SK-N-SH (cell line): ENCODE measurements at regions not wholly inside any gene's neighbourhood (a gene's known extent, or its start where the extent isn't known, plus 50 kb on each side); places are given as distances from the start of the nearest gene placed in this dataset.

Source experiments
- CTCF ChIA-PET: fragments of 300-600, 350-600 bp; formaldehyde crosslinking; extraction: SDS; loops from one replicate; lab custom pipeline; 2021; lab: Yijun Ruan, JAX
- POLR2A ChIA-PET: fragments of 350-600 bp; sonication (Branson Sonifier 250); formaldehyde crosslinking; extraction: SDS; loops from one replicate; lab custom pipeline; 2020; ENCODE audit warnings: antibody characterized with exemption, inconsistent platforms; lab: Yijun Ruan, JAX
- DNase-seq: peaks from one replicate; pipeline ENCODE4 v3.0.0; 2012
- H2AFZ ChIP-seq: fragments of 200-600 bp; sonication (generic); 2 replicates; pipeline ENCODE4 v1.8.1; 2016; ENCODE audit warnings: antibody characterized with exemption, mild to moderate bottlenecking, low read depth
- H3F3A ChIP-seq: fragments of 200-600 bp; sonication (generic); replicated peaks from 2 replicates; pipeline ENCODE3; 2016; ENCODE audit warnings: antibody characterized with exemption, mild to moderate bottlenecking; ENCODE audit not compliant: insufficient read depth
- H3K27ac ChIP-seq, 2 experiments: fragments of 200-500 bp in 1 of 2; fragments of 200-600 bp in 1 of 2; sonication (Bioruptor generic) in 1 of 2; sonication (generic), shearing (Covaris generic) in 1 of 2; 2 replicates each; pipeline versions ENCODE4 v1.5.1 to v1.6.1; 2014 to 2016; ENCODE audit warnings: low read depth in 2 of 2, inconsistent platforms in 1 of 2, low read length in 1 of 2, mild to moderate bottlenecking in 1 of 2, mixed read lengths in 1 of 2
- H3K27me3 ChIP-seq: fragments of 200-600 bp; sonication (generic), shearing (Covaris generic); 2 replicates; pipeline ENCODE4 v1.6.1; 2016; ENCODE audit warnings: mixed run types; ENCODE audit not compliant: insufficient read depth
- H3K36me3 ChIP-seq, 2 experiments: fragments of 200-500 bp in 1 of 2; fragments of 200-600 bp in 1 of 2; sonication (Bioruptor generic) in 1 of 2; sonication (generic) in 1 of 2; replicated peaks in 1 of 2; 2 replicates each; pipeline versions ENCODE3 to v1.5.1; 2014 to 2016; ENCODE audit warnings: low read length in 1 of 2, mild to moderate bottlenecking in 1 of 2; ENCODE audit not compliant: insufficient read depth in 2 of 2, control insufficient read depth in 1 of 2
- H3K4me1 ChIP-seq, 2 experiments: fragments of 200-500 bp in 1 of 2; fragments of 200-600 bp in 1 of 2; sonication (Bioruptor generic) in 1 of 2; sonication (generic), shearing (Covaris generic) in 1 of 2; 2 replicates each; pipeline versions ENCODE4 v1.5.1 to v1.6.1; 2014 to 2016; ENCODE audit warnings: low read depth in 1 of 2, low read length in 1 of 2, mixed run types in 1 of 2; ENCODE audit not compliant: insufficient read depth in 2 of 2, control insufficient read depth in 1 of 2
- H3K4me2 ChIP-seq: fragments of 200-600 bp; sonication (generic), shearing (Covaris generic); 2 replicates; pipeline ENCODE4 v1.6.1; 2017; ENCODE audit warnings: mixed run types
- H3K4me3 ChIP-seq, 2 experiments: fragments of 200-500 bp in 1 of 2; fragments of 200-600 bp in 1 of 2; sonication (Bioruptor generic) in 1 of 2; sonication (generic), shearing (Covaris generic) in 1 of 2; 2 replicates each; pipeline versions ENCODE4 v1.5.1 to v1.8.1; 2014 to 2016; ENCODE audit warnings: low read depth in 2 of 2, inconsistent platforms in 1 of 2, low read length in 1 of 2, mild to moderate bottlenecking in 1 of 2, mixed read lengths in 1 of 2, moderate library complexity in 1 of 2
- H3K79me2 ChIP-seq: fragments of 200-600 bp; sonication (generic); 2 replicates; pipeline ENCODE4 v1.8.1; 2017; ENCODE audit warnings: mild to moderate bottlenecking; ENCODE audit not compliant: insufficient read depth
- H3K9ac ChIP-seq: fragments of 200-600 bp; sonication (generic); 2 replicates; pipeline ENCODE4 v1.6.1; 2017; ENCODE audit warnings: mixed run types
- H3K9me2 ChIP-seq: fragments of 200-600 bp; sonication (generic); 2 replicates; pipeline ENCODE4 v1.6.1; 2017; ENCODE audit warnings: mixed run types
- H3K9me3 ChIP-seq: fragments of 200-600 bp; sonication (generic); 2 replicates; pipeline ENCODE4 v1.6.1; 2017; ENCODE audit warnings: mixed run types, mild to moderate bottlenecking, moderate library complexity
- H4K20me1 ChIP-seq: fragments of 200-600 bp; sonication (generic); 2 replicates; pipeline ENCODE4 v1.6.1; 2017; ENCODE audit warnings: mild to moderate bottlenecking, mixed run types; ENCODE audit not compliant: insufficient read depth
- CHD2 ChIP-seq: fragments of 150-350 bp; IDR thresholded peaks from 2 replicates; pipeline ENCODE4 v1.6.1; 2018; ENCODE audit warnings: low read length; ENCODE audit not compliant: partially characterized antibody
- EP300 ChIP-seq, 2 experiments: IDR thresholded peaks; 2 replicates each; pipeline versions ENCODE4 v1.4.0 to v1.6.1; 2012; ENCODE audit warnings: borderline replicate concordance in 1 of 2, low read depth in 1 of 2, low read length in 1 of 2
- EZH2phosphoT487 ChIP-seq: fragments of 200-600 bp; sonication (generic); IDR thresholded peaks from 2 replicates; pipeline ENCODE4 v1.6.1; 2017; ENCODE audit warnings: low read depth, mixed run types, mild to moderate bottlenecking, antibody characterized with exemption, moderate library complexity, borderline replicate concordance
- FOXJ3 ChIP-seq: sonication (generic); formaldehyde crosslinking; IDR thresholded peaks from 2 replicates; pipeline ENCODE4 v1.5.1; 2020; ENCODE audit warnings: mild to moderate bottlenecking, missing genetic modification reagents
- GATA2 ChIP-seq: sonication (generic); formaldehyde crosslinking; IDR thresholded peaks from 2 replicates; pipeline ENCODE4 v1.5.0; 2020; ENCODE audit warnings: mild to moderate bottlenecking, missing genetic modification reagents
- IRF3 ChIP-seq: fragments of 150-350 bp; IDR thresholded peaks from 2 replicates; pipeline ENCODE4 v1.6.1; 2016; ENCODE audit warnings: mild to moderate bottlenecking, low read depth, low read length
- JUND ChIP-seq: IDR thresholded peaks from 2 replicates; pipeline ENCODE4 v1.4.0; 2012
- NFIC ChIP-seq: IDR thresholded peaks from 2 replicates; pipeline ENCODE4 v1.4.0; 2012; ENCODE audit warnings: borderline replicate concordance
- NRF1 ChIP-seq: IDR thresholded peaks from 2 replicates; pipeline ENCODE4 v1.6.1; 2012; ENCODE audit warnings: low read depth, mild to moderate bottlenecking, low read length
- POLR2AphosphoS5 ChIP-seq: IDR thresholded peaks from 2 replicates; pipeline ENCODE4 v1.6.1; 2012; ENCODE audit warnings: low read depth, low read length
- REST ChIP-seq: IDR thresholded peaks from 2 replicates; pipeline ENCODE4 v1.6.1; 2012; ENCODE audit warnings: mild to moderate bottlenecking, low read depth, low read length, moderate library complexity
- WGBS: methylation state at CpG from one replicate; pipeline ENCODE4 v1.1.6; 2017; ENCODE audit warnings: low lambda C conversion rate; 5-methylcytosine and 5-hydroxymethylcytosine counted together
- TF ChIP-seq, protein P1 (sequence below): fragments of 150-350 bp; IDR thresholded peaks from 2 replicates; pipeline ENCODE4 v1.6.1; 2017; ENCODE audit warnings: antibody characterized with exemption, low read length, low read depth, borderline replicate concordance

DNA sequence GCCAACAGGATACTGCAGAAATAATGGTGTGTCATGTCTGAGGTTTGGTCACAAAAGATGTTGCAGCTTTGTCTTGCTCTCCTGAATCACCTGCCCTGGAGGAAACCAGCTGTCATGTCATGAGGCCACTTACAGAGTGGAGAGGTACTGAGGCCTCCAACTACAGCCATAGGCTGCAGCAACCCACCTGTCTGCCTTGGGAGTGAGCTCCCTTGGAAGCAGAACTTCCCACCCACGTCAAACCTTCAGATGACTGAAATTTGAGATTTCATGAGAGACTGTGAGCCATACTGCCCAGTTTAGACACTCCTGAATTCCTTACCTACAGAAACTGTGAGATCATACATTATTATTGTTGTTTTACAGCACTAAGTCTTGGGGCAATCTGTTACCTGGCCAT lies 475.9 kb downstream of the HS3ST3B1 start:
- Histone ChIP-seq H3K9ac (no peak overlapping the region), H3K9me3 (no peaks in the 10 kb centered on the region), H3K36me3 (no peaks in the 10 kb centered on the region), H2AFZ (no peak overlapping the region)
- POLR2A ChIA-PET, result no interaction called here
- TF ChIP-seq NRF1 (no peak), JUND (no peak), FOXJ3 (CRISPR knock-in tag) (no peak), REST (no peak), GATA2 (CRISPR knock-in tag) (no peak), NFIC (no peak), POLR2AphosphoS5 (no peak), IRF3 (no peak), EP300 (IDR thresholded peaks at IDR 0.05; ENCODE audit: borderline replicate concordance in 1 of 2, low read depth in 1 of 2, low read length in 1 of 2) (no peak), EZH2phosphoT487 (no peak), CHD2 (no peak)
- TF ChIP-seq, protein P1, sequence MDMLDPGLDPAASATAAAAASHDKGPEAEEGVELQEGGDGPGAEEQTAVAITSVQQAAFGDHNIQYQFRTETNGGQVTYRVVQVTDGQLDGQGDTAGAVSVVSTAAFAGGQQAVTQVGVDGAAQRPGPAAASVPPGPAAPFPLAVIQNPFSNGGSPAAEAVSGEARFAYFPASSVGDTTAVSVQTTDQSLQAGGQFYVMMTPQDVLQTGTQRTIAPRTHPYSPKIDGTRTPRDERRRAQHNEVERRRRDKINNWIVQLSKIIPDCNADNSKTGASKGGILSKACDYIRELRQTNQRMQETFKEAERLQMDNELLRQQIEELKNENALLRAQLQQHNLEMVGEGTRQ, result no peak
- TF ChIP-seq, all 33 proteins: peak for 0
- no peak overlapping the region for H3K4me3 ChIP-seq
- H3K27me3 ChIP-seq, result peaks cover 18% of the 10 kb centered on the region; the same call in 1 of the 2 replicates
- no peaks in the 10 kb centered on the region for H3K9me2 ChIP-seq
- H3F3A ChIP-seq, result no peaks in the 10 kb centered on the region
- CTCF ChIA-PET, result interaction anchor here (1.0 kb wide), 1 partner anchor 150 kb away, joined by 3 read pairs; no protein-coding TSS in a partner anchor
- no peak overlapping the region for H3K4me2 ChIP-seq
- 13% methylated on average over 1 of the region's 1 CpG for WGBS
- no peaks in the 10 kb centered on the region for H4K20me1 ChIP-seq
- H3K4me1 ChIP-seq, result no peaks in the 10 kb centered on the region
- no peak overlapping the region for H3K27ac ChIP-seq
- DNase-seq, result no peak
- H3K79me2 ChIP-seq, result no peaks in the 10 kb centered on the region
